ENCODE measurements at regions not wholly inside any gene's neighbourhood (a gene's known extent, or its start where the extent isn't known, plus 50 kb on each side); places are given as distances from the start of the nearest gene placed in this dataset.
"Not testable (repeated sequence)": the region's sequence is repeated elsewhere in the genome, so short reads cannot be mapped to it uniquely, and the experiment has no call there.

GRCh38 chrX:151042842-151043241 is 59.7 kb downstream of the HMGB3 start:
- no peak for DNase-seq (ENCODE audit: low spot score)

- DNase-seq (ENCODE audit: low spot score) = not testable (repeated sequence)
Observed at GRCh38 chrX:151066373-151066772, 83.2 kb downstream of the HMGB3 start.

- DNase-seq (ENCODE audit: low spot score) = no peak
Observed at GRCh38 chrX:151073767-151074166, 90.6 kb downstream of the HMGB3 start.

GRCh38 chrX:151081016-151081415 is 95.4 kb upstream of the GPR50 start:
- no peak for DNase-seq (ENCODE audit: low spot score)

- peak; percentile 59 for DNase-seq (ENCODE audit: low spot score)
Observed at GRCh38 chrX:151082077-151082948, 94.1 kb upstream of the GPR50 start.

GRCh38 chrX:151084454-151084853 is 91.9 kb upstream of the GPR50 start:
- DNase-seq (ENCODE audit: low spot score) = no peak

GRCh38 chrX:151085207-151085606 is 91.2 kb upstream of the GPR50 start:
- DNase-seq (ENCODE audit: low spot score) = no peak

- DNase-seq (ENCODE audit: low spot score) = no peak
Observed at GRCh38 chrX:151088221-151088620, 88.2 kb upstream of the GPR50 start.

- no peak for DNase-seq (ENCODE audit: low spot score)
Observed at GRCh38 chrX:151099001-151099400, 77.4 kb upstream of the GPR50 start.

- no peak for DNase-seq (ENCODE audit: low spot score)
Observed at GRCh38 chrX:151100799-151101198, 75.6 kb upstream of the GPR50 start.

GRCh38 chrX:151113200-151113599 is 63.2 kb upstream of the GPR50 start:
- DNase-seq (ENCODE audit: low spot score) = not testable (repeated sequence)

Measured in activated CD4-positive, alpha-beta T cell treated with anti-CD3 and anti-CD28 coated beads, Interleukin-2, Interleukin-4, amounts not matched to agents 100 ng/mL and 50 ng/mL, durations not matched to agents 16 hours and 8 hours (primary cell).